Caco-2 (cell line): ENCODE measurements at regions not wholly inside any gene's neighbourhood (a gene's known extent, or its start where the extent isn't known, plus 50 kb on each side); places are given as distances from the start of the nearest gene placed in this dataset.

Experiments
- BruUV-seq: library from RNA; stranded (reverse); fragments of 400-500 nt; replicated peaks from 2 replicates; lab custom pipeline; 2021; lab: Mats Ljungman, UMichigan
- CTCF ChIA-PET: fragments of 300-600 bp; sonication (Branson Sonifier 250); formaldehyde crosslinking; loops from one replicate; lab custom pipeline; 2022; ENCODE audit warnings: antibody characterized with exemption; lab: Charles Lee
- POLR2A ChIA-PET: fragments of 300-600 bp; sonication (Branson Sonifier 250); formaldehyde crosslinking; loops from one replicate; lab custom pipeline; 2022; ENCODE audit warnings: antibody characterized with exemption; lab: Charles Lee
- DNase-seq, 2 experiments: peaks; one replicate each; pipeline versions ENCODE4 v3.0.0 to v3.0.0-alpha.2; 2020 to 2022
- H3K27me3 ChIP-seq: replicated peaks from 2 replicates; pipeline ENCODE4 v1.6.0; 2011; ENCODE audit warnings: low read length; ENCODE audit not compliant: control insufficient read depth, insufficient read depth
- H3K36me3 ChIP-seq: 2 replicates; pipeline ENCODE4 v1.5.1; 2011; ENCODE audit warnings: low read length; ENCODE audit not compliant: control insufficient read depth, insufficient read depth
- H3K4me1 ChIP-seq: fragments of 250-450 bp; sonication (Bioruptor Pico); 2 replicates; pipeline ENCODE4 v1.5.1; 2020; ENCODE audit warnings: mild to moderate bottlenecking
- H3K4me3 ChIP-seq: 2 replicates; pipeline ENCODE4 v1.5.1; 2011; ENCODE audit warnings: low read depth, mild to moderate bottlenecking, control low read depth, low read length
- H3K9me3 ChIP-seq: fragments of 250-450 bp; sonication (Bioruptor Pico); 2 replicates; pipeline ENCODE4 v1.5.1; 2020; ENCODE audit warnings: mild to moderate bottlenecking, moderate library complexity
- H3K27ac Mint-ChIP-seq: one replicate; pipeline ENCODE4 v1.8.0; 2022; ENCODE audit warnings: mixed read lengths; ENCODE audit not compliant: unreplicated experiment
- H3K27me3 Mint-ChIP-seq: one replicate; pipeline ENCODE4 v1.8.0; 2022; ENCODE audit warnings: mixed read lengths; ENCODE audit not compliant: insufficient read depth, unreplicated experiment
- H3K36me3 Mint-ChIP-seq: one replicate; pipeline ENCODE4 v1.8.0; 2022; ENCODE audit warnings: mild to moderate bottlenecking, mixed read lengths; ENCODE audit not compliant: insufficient read depth, unreplicated experiment
- H3K4me1 Mint-ChIP-seq: one replicate; pipeline ENCODE4 v1.8.0; 2022; ENCODE audit warnings: low read depth, mixed read lengths; ENCODE audit not compliant: unreplicated experiment
- H3K4me3 Mint-ChIP-seq: one replicate; pipeline ENCODE4 v1.8.0; 2022; ENCODE audit warnings: mild to moderate bottlenecking, moderate library complexity, mixed read lengths; ENCODE audit not compliant: unreplicated experiment
- H3K9me3 Mint-ChIP-seq: one replicate; pipeline ENCODE4 v1.8.0; 2022; ENCODE audit warnings: mixed read lengths; ENCODE audit not compliant: unreplicated experiment
- intact Hi-C: fragments of 100-400 bp; cut with micrococcal nuclease; formaldehyde crosslinking; loops from one replicate; pipeline ENCODE4 v1.10.0; 2022; ENCODE audit not compliant: unreplicated experiment
- TF ChIP-seq, protein P1 (sequence below), 2 experiments: fragments of 200-600 bp in 1 of 2; IDR thresholded peaks; 1 replicate in 1 of 2; 2 replicates in 1 of 2; pipeline versions ENCODE4 v1.5.1 to v1.8.0; 2011 to 2022; ENCODE audit warnings: antibody characterized with exemption in 1 of 2, control low read depth in 1 of 2, inconsistent platforms in 1 of 2, low read depth in 1 of 2, low read length in 1 of 2, mild to moderate bottlenecking in 1 of 2, moderate library complexity in 1 of 2; ENCODE audit not compliant: insufficient read depth in 1 of 2, severe bottlenecking in 1 of 2, unreplicated experiment in 1 of 2

DNA sequence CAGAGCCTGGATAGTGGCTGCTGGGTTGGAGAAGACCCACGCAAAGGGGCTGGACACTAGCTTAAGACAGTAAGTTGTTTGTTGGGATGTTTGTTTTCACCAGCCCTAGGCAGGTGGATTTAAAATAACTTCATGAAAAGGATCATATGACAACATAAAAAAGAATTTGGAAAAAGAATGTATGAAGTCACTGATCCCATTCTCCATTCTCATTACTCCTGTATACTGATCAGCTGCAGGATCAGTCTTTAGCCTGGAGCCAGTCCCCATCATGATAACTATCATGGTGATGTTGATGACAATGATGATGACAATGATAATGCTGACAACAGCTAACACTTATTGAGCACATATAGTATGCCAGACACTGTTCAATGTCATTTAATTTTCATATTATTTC is 92.1 kb upstream of the IFNE start:
- no peaks in the 10 kb centered on the region for H3K9me3 Mint-ChIP-seq
- Histone ChIP-seq H3K9me3 (no peaks in the 10 kb centered on the region), H3K4me3 (no peak overlapping the region), H3K36me3 (no peaks in the 10 kb centered on the region), H3K4me1 (peaks cover 14% of the 10 kb centered on the region), H3K27me3 (no peaks in the 10 kb centered on the region)
- H3K4me3 Mint-ChIP-seq: no peak overlapping the region
- intact Hi-C loops: no loop called here
- H3K36me3 Mint-ChIP-seq: peaks cover 5% of the 10 kb centered on the region
- TF ChIP-seq, protein P1, sequence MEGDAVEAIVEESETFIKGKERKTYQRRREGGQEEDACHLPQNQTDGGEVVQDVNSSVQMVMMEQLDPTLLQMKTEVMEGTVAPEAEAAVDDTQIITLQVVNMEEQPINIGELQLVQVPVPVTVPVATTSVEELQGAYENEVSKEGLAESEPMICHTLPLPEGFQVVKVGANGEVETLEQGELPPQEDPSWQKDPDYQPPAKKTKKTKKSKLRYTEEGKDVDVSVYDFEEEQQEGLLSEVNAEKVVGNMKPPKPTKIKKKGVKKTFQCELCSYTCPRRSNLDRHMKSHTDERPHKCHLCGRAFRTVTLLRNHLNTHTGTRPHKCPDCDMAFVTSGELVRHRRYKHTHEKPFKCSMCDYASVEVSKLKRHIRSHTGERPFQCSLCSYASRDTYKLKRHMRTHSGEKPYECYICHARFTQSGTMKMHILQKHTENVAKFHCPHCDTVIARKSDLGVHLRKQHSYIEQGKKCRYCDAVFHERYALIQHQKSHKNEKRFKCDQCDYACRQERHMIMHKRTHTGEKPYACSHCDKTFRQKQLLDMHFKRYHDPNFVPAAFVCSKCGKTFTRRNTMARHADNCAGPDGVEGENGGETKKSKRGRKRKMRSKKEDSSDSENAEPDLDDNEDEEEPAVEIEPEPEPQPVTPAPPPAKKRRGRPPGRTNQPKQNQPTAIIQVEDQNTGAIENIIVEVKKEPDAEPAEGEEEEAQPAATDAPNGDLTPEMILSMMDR (IDR thresholded peaks at IDR 0.05; ENCODE audit: insufficient read depth in 1 of 2, low read depth in 1 of 2, low read length in 1 of 2, severe bottlenecking in 1 of 2, unreplicated experiment in 1 of 2): no peak
- H3K27ac Mint-ChIP-seq: no peak overlapping the region
- ChIA-PET POLR2A (no interaction called here), CTCF (no interaction called here)
- H3K4me1 Mint-ChIP-seq: peaks cover 16% of the 10 kb centered on the region
- H3K27me3 Mint-ChIP-seq: no peaks in the 10 kb centered on the region
- no peak for DNase-seq
- no TSS peak for BruUV-seq

DNA sequence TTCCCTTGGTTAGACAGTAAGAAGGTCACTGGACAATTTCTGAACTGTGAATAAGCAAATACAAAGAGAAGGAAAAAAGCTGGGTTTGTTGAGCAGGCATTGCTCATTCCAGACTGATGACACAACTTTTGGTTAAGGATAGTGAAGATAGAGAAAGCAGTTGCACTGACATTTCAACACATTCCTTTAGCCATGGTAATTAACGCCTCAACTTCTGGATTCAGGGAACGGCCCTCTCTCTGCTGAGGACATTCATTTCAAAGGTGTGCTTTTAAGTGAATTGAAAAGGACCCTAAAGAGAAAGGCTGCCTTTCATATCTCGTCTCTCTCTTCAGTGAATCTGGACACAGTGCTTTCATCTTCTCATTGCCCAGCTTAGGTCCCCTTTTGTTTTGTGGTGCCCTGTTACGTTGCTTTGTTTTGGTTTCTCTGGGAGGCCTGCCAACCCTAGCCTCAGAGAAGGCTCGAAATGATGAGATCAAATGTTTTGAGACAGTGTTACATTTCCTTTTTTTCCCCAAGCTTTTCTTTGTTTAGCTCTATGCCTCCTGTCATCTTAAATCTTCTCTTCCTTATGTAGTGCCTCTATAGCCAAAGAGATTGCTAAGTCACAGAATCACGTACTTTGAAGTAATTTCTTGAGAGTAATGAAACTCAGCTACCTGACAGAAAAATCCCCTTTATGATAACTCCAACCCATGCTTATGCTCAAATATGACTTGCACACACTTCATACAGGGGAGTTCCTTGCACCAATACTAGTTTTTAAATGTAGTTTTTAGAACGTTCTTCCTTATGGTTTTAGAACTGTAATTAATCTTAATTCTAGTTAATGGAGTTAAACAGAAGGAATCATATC is 94.4 kb upstream of the IFNE start:
- H3K4me1 ChIP-seq: peaks cover 33% of the 10 kb centered on the region
- H3K27me3 ChIP-seq: no peaks in the 10 kb centered on the region
- H3K27me3 Mint-ChIP-seq: no peaks in the 10 kb centered on the region
- peaks cover 16% of the 10 kb centered on the region for H3K4me1 Mint-ChIP-seq
- TF ChIP-seq, protein P1 (IDR thresholded peaks at IDR 0.05; ENCODE audit: insufficient read depth in 1 of 2, low read depth in 1 of 2, low read length in 1 of 2, severe bottlenecking in 1 of 2, unreplicated experiment in 1 of 2): no peak
- intact Hi-C loops: loop anchor here (1.0 to 5.0 kb wide), 3 partner anchors 17 to 211 kb away; no protein-coding TSS in a partner anchor
- no peaks in the 10 kb centered on the region for H3K9me3 Mint-ChIP-seq
- BruUV-seq: TSS peak; percentile 94
- no peaks in the 10 kb centered on the region for H3K36me3 ChIP-seq
- ChIA-PET POLR2A (interaction anchor here (1.3 kb wide), 1 partner anchor 17 kb away, joined by 13 read pairs; no protein-coding TSS in a partner anchor), CTCF (interaction anchor here (0.7 kb wide), 1 partner anchor 17 kb away, joined by 3 read pairs; no protein-coding TSS in a partner anchor)
- peak overlapping the region; percentile 93 for H3K27ac Mint-ChIP-seq
- H3K4me3 Mint-ChIP-seq: peak overlapping the region; percentile 69
- no peak overlapping the region for H3K4me3 ChIP-seq
- H3K9me3 ChIP-seq: no peaks in the 10 kb centered on the region
- DNase-seq: peak in 1 of 2 experiments; percentile 34
- peaks cover 5% of the 10 kb centered on the region for H3K36me3 Mint-ChIP-seq

- H3K36me3 Mint-ChIP-seq: no peaks in the 10 kb centered on the region
- no TSS peak for BruUV-seq
Measured at GRCh38 chr9:21579247-21579671, 97.1 kb upstream of the IFNE start.

More at GRCh38 chr9:21579247-21579671, 97.1 kb upstream of the IFNE start:
- Mint-ChIP-seq H3K4me3 (no peak overlapping the region), H3K27ac (peak overlapping the region; percentile 22), H3K27me3 (no peaks in the 10 kb centered on the region), H3K9me3 (no peaks in the 10 kb centered on the region), H3K4me1 (peaks cover 17% of the 10 kb centered on the region)
- Histone ChIP-seq H3K4me3 (no peak overlapping the region), H3K9me3 (no peaks in the 10 kb centered on the region), H3K27me3 (no peaks in the 10 kb centered on the region), H3K36me3 (no peaks in the 10 kb centered on the region), H3K4me1 (peaks cover 42% of the 10 kb centered on the region)
- DNase-seq: no peak
- TF ChIP-seq, protein P1 (IDR thresholded peaks at IDR 0.05; ENCODE audit: insufficient read depth in 1 of 2, low read depth in 1 of 2, low read length in 1 of 2, severe bottlenecking in 1 of 2, unreplicated experiment in 1 of 2): no peak
- POLR2A ChIA-PET: no interaction called here
- CTCF ChIA-PET: no interaction called here
- intact Hi-C loops: loop anchor here (5.0 kb wide), 1 partner anchor 208 kb away; no protein-coding TSS in a partner anchor
